Gastroesophageal sphincter (tissue), 4 donors: ENCODE measurements at regions not wholly inside any gene's neighbourhood (a gene's known extent, or its start where the extent isn't known, plus 50 kb on each side); places are given as distances from the start of the nearest gene placed in this dataset.

Source experiments
- ATAC-seq: fragments of 150-250 bp; one replicate; pipeline ENCODE4 v1.9.1; 2016; ENCODE audit warnings: mild to moderate bottlenecking, moderate library complexity
- H3K27ac ChIP-seq, 4 donors: fragments of 200-600 bp; sonication (generic) in 3 of 4; 1 replicate in 3 of 4; 2 replicates in 1 of 4; pipeline ENCODE4 v1.5.1; 2016 to 2019
- H3K27me3 ChIP-seq: fragments of 200-600 bp; sonication (generic); one replicate; pipeline ENCODE4 v1.5.1; 2019
- H3K36me3 ChIP-seq, 2 donors: fragments of 200-600 bp; sonication (generic); one replicate each; pipeline ENCODE4 v1.5.1; 2019; ENCODE audit warnings: control low read depth in 1 of 2
- H3K4me1 ChIP-seq, 3 donors: fragments of 200-600 bp; sonication (generic); 1 replicate in 2 of 3; 2 replicates in 1 of 3; pipeline ENCODE4 v1.5.1; 2016 to 2019; ENCODE audit warnings: control low read depth in 2 of 3
- H3K4me3 ChIP-seq, 2 donors: fragments of 200-600 bp; sonication (generic); one replicate each; pipeline ENCODE4 v1.5.1; 2019; ENCODE audit warnings: mild to moderate bottlenecking in 1 of 2, moderate library complexity in 1 of 2
- H3K9me3 ChIP-seq, 3 donors: fragments of 200-600 bp; sonication (generic); one replicate each; pipeline ENCODE4 v1.5.1; 2017 to 2019; ENCODE audit warnings: control low read depth in 2 of 3
- EP300 ChIP-seq: sonication (generic); formaldehyde crosslinking; IDR thresholded peaks from one replicate; pipeline ENCODE4 v1.6.1; 2017; ENCODE audit warnings: antibody characterized with exemption, mild to moderate bottlenecking
- POLR2A ChIP-seq, 2 donors: fragments of 450-650 bp; IDR thresholded peaks; one replicate each; pipeline ENCODE4 v1.6.1; 2017; ENCODE audit warnings: antibody characterized with exemption in 2 of 2, mild to moderate bottlenecking in 2 of 2, moderate library complexity in 1 of 2
- POLR2AphosphoS5 ChIP-seq: sonication (generic); formaldehyde crosslinking; IDR thresholded peaks from one replicate; pipeline ENCODE4 v1.6.1; 2017; ENCODE audit warnings: antibody characterized with exemption
- WGBS, 2 donors: methylation state at CpG; one replicate each; pipeline ENCODE4 v1.1.5; 2018; ENCODE audit warnings: low coverage in 1 of 2; 5-methylcytosine and 5-hydroxymethylcytosine counted together
- TF ChIP-seq, protein P1 (sequence below), 4 experiments: fragments of 200-600 bp in 2 of 4; fragments of 450-650 bp in 2 of 4; sonication (generic) in 1 of 4; IDR thresholded peaks; one replicate each; pipeline ENCODE4 v1.5.1; 2017 to 2019; ENCODE audit warnings: antibody characterized with exemption in 4 of 4, mild to moderate bottlenecking in 2 of 4, moderate library complexity in 2 of 4

DNA sequence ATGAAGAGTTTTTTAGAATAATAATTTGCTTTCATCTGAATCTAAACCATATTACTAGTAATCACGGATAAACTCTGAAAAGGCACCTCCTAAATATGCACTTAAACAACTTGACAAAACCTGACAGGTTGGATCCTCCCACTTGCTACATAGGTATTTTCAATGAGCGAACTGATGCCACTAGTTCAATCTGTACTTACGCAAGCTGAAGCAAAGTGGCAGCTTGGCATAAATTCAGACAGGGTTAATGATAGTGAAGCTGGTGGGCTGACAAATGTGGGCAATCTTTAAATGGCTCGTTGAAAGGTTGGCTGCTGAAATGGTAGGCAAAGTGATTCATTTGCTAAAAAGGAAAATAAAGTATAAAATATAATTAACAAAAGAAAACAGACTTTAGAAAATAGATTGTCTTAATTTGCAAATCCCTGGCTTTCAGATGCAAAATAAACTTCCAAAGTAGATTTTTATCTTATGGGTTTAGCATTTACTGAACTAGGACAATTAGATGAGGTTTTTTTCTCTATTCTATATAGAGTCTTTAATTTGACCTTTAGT is 1713.5 kb upstream of the SLC39A10 start:
- no peaks in the 10 kb centered on the region for H3K27me3 ChIP-seq
- TF ChIP-seq, protein P1, sequence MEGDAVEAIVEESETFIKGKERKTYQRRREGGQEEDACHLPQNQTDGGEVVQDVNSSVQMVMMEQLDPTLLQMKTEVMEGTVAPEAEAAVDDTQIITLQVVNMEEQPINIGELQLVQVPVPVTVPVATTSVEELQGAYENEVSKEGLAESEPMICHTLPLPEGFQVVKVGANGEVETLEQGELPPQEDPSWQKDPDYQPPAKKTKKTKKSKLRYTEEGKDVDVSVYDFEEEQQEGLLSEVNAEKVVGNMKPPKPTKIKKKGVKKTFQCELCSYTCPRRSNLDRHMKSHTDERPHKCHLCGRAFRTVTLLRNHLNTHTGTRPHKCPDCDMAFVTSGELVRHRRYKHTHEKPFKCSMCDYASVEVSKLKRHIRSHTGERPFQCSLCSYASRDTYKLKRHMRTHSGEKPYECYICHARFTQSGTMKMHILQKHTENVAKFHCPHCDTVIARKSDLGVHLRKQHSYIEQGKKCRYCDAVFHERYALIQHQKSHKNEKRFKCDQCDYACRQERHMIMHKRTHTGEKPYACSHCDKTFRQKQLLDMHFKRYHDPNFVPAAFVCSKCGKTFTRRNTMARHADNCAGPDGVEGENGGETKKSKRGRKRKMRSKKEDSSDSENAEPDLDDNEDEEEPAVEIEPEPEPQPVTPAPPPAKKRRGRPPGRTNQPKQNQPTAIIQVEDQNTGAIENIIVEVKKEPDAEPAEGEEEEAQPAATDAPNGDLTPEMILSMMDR (IDR thresholded peaks at IDR 0.05) = no peak
- TF ChIP-seq POLR2A (IDR thresholded peaks at IDR 0.05) (no peak), POLR2AphosphoS5 (no peak), EP300 (no peak)
- no peaks in the 10 kb centered on the region for H3K4me1 ChIP-seq
- 51 to 61% methylated on average over 3 to 4 of the region's 4 CpGs for WGBS, 2 donors
- H3K27ac ChIP-seq = no peak overlapping the region
- ATAC-seq = no peak
- H3K9me3 ChIP-seq = no peaks in the 10 kb centered on the region
- H3K4me3 ChIP-seq = no peak overlapping the region
- no peaks in the 10 kb centered on the region for H3K36me3 ChIP-seq

DNA sequence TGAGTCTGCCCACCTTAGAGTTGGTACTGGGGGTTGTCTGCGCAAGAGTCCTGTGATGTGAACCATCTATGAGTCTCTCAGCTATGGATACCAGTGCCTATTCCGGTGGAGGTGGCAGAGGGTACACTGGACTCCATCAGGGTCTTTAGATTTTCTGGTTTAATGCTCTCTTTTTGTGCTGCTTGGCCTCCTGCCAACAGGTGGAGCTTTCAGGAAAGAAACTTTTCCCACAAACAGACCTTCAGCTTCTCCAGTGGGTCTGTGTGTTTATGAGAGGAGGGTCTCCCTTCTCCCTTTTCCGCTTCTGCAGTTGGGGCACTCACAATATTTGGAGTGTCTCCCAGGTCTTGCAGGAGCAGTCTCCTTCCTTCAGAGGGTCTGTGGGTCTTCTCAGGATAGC is 1721.9 kb upstream of the SLC39A10 start:
- Histone ChIP-seq H3K4me1 (no peaks in the 10 kb centered on the region), H3K36me3 (no peaks in the 10 kb centered on the region), H3K27me3 (no peaks in the 10 kb centered on the region), H3K9me3 (no peaks in the 10 kb centered on the region), H3K27ac (no peak overlapping the region), H3K4me3 (no peak overlapping the region)
- WGBS, 2 donors = 90 to 100% methylated on average over 1 to 2 of the region's 3 CpGs
- TF ChIP-seq, protein P1 (IDR thresholded peaks at IDR 0.05) = no peak
- TF ChIP-seq EP300 (no peak), POLR2AphosphoS5 (no peak), POLR2A (IDR thresholded peaks at IDR 0.05) (no peak)
- no peak for ATAC-seq

DNA sequence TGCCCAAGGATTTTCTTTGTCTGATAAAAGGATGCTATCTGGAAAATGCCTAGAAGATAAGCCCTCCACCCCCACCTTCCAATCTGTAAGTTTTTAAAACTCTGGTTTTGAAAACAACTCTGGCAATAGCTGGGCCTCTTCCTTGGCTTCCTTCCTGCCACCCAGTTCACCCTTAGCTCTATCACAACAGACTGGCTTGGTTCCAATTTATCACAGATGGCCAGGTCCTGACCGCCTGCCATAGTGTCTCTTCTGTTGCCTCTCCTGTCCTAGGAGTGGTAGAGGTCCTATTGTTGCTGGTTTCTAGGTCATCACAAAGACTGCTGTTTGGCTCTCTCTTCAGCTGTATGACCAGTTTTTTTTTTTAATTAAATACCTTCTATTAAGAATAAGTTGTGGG is 1727.9 kb upstream of the SLC39A10 start:
- ATAC-seq = no peak
- WGBS, 2 donors = 63 to 80% methylated on average over 1 of the region's 1 CpG
- no peak for TF ChIP-seq EP300
- TF ChIP-seq POLR2AphosphoS5 = no peak
- no peak for TF ChIP-seq POLR2A (IDR thresholded peaks at IDR 0.05)
- TF ChIP-seq, protein P1 (IDR thresholded peaks at IDR 0.05) = no peak
- no peaks in the 10 kb centered on the region for H3K36me3 ChIP-seq
- H3K27me3 ChIP-seq = no peaks in the 10 kb centered on the region
- H3K4me3 ChIP-seq = no peak overlapping the region
- no peaks in the 10 kb centered on the region for H3K9me3 ChIP-seq
- H3K4me1 ChIP-seq = no peaks in the 10 kb centered on the region
- no peak overlapping the region for H3K27ac ChIP-seq

DNA sequence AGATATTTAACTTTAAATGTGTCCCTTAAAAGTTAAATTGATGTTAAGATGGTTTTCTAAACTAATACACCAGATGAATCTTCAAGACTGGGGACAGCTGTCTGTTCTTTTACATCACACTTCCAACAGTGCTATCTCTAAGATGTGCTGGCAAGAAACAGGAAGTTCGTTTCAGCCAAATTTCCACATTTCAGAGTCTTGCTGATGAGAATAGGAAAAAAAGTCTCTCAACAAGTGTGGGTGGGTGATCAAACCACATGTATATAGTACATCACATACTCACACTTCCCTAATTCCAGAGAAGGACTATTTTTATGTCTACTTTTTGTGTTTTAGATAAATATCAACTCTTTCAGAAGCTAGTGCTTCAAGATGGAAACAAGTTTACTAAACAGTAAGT is 1712.8 kb upstream of the TMEFF2 start:
- H3K27ac ChIP-seq = no peak overlapping the region
- no peaks in the 10 kb centered on the region for H3K4me1 ChIP-seq
- H3K36me3 ChIP-seq = no peaks in the 10 kb centered on the region
- no peak for TF ChIP-seq EP300
- TF ChIP-seq, protein P1 (IDR thresholded peaks at IDR 0.05) = no peak
- no peaks in the 10 kb centered on the region for H3K9me3 ChIP-seq
- no peak overlapping the region for H3K4me3 ChIP-seq
- ATAC-seq = no peak
- WGBS, 2 donors = 31 to 54% methylated on average over 1 of the region's 1 CpG
- H3K27me3 ChIP-seq = no peaks in the 10 kb centered on the region

DNA sequence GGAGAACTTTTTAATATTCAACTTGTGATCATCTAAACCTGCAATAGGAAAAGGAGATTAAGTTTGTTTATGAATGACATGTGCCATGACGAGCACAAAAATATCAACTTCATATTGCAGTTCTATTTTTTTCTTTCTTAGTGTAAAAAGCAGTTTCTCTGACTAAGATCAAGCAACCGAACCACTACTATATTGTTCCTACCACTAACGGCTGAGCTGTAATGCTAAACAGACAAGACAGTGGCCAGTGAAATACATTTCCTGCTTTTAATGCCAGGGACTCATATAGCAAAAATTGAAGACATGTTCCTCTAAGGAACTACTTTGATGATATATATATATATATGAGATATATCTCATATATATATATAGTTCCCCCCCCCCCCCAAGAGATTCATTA is 1705.6 kb upstream of the TMEFF2 start:
- Histone ChIP-seq H3K36me3 (no peaks in the 10 kb centered on the region), H3K27ac (no peak overlapping the region), H3K9me3 (no peaks in the 10 kb centered on the region), H3K4me1 (no peaks in the 10 kb centered on the region), H3K27me3 (no peaks in the 10 kb centered on the region), H3K4me3 (no peak overlapping the region)
- TF ChIP-seq, protein P1 (IDR thresholded peaks at IDR 0.05) = no peak
- no peak for TF ChIP-seq POLR2AphosphoS5
- no peak for TF ChIP-seq EP300
- no peak for TF ChIP-seq POLR2A (IDR thresholded peaks at IDR 0.05)
- 70 to 72% methylated on average over 3 of the region's 3 CpGs for WGBS, 2 donors
- ATAC-seq = no peak
